AG09319 (cell line): ENCODE measurements at regions not wholly inside any gene's neighbourhood (a gene's known extent, or its start where the extent isn't known, plus 50 kb on each side); places are given as distances from the start of the nearest gene placed in this dataset.
"Not testable (repeated sequence)": the region's sequence is repeated elsewhere in the genome, so short reads cannot be mapped to it uniquely, and the experiment has no call there.

Source experiments
- DNase-seq: peaks from one replicate; pipeline ENCODE4 v3.0.0-alpha.2; 2010; ENCODE audit warnings: low read depth; ENCODE audit errors: extremely low read depth
- CTCF ChIP-seq: IDR thresholded peaks from 2 replicates; pipeline ENCODE4 v1.5.1; 2011; ENCODE audit warnings: low read depth, mild to moderate bottlenecking, inconsistent platforms, low read length, moderate library complexity

DNA sequence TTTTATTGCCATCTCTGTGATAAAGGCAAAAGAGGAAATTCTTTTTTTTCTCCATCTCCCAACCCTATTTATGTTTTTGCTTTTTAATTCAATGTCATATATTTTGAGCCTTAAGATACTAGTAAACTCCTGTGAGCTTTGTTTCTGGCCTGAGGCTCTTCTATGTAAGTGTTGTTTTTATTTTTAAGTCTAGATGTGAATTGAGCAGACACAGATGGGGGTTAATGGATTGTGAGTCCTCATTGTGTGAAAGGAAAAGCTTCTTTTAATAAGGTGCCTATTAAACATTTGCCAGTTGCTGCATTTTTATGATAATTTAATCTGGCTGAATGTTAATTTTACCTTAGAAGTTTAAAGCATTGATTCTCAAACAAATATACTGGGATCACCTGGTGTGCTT lies 2337.9 kb upstream of the RAG2 start:
- no peak for TF ChIP-seq CTCF
- no peak for DNase-seq

GRCh38 chr11:38927993-38928392 lies 2330.0 kb upstream of the RAG2 start:
- TF ChIP-seq CTCF: no peak
- no peak for DNase-seq

GRCh38 chr11:38924644-38925043 lies 2326.6 kb upstream of the RAG2 start:
- no peak for DNase-seq
- no peak for TF ChIP-seq CTCF

GRCh38 chr11:38900211-38900610 lies 2302.2 kb upstream of the RAG2 start:
- no peak for DNase-seq
- TF ChIP-seq CTCF: no peak

- DNase-seq: not testable (repeated sequence)
Measured at GRCh38 chr11:38894201-38894600, 2296.2 kb upstream of the RAG2 start.

DNA sequence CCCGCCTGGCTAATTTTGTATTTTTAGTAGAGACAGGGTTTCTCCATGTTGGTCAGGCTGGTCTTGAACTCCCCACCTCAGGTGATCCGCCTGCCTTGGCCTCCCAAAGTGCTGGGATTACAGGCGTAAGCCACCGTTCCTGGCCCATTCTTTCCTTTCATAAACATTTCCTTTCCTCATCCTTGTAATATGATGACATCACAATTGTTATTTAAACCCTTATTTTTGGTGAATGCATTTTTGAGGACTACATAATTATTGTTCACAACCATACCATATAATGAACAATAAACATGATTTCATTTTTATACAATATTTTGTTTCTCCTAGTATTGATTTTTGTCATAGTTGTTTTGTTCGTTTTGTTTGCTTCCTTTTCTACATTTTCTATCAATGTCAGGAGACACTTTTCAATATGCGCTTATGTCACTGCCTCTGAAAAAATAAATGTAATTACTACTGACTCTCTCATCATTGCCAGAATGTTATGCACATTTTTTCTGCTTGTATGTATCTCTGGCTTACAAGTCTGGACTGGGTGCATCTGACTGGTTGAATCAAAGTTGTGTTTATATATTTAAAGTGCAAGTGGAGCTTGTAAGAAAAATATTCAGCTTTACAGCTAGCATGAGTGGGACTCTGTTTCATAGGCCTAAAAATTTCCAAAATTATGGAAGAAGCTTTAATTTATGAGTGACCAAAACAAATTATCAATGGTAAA lies 2286.3 kb upstream of the RAG2 start:
- no peak for DNase-seq
- TF ChIP-seq CTCF: no peak

- no peak for TF ChIP-seq CTCF
- no peak for DNase-seq
Measured at GRCh38 chr11:38867338-38867737, 2269.3 kb upstream of the RAG2 start.

DNA sequence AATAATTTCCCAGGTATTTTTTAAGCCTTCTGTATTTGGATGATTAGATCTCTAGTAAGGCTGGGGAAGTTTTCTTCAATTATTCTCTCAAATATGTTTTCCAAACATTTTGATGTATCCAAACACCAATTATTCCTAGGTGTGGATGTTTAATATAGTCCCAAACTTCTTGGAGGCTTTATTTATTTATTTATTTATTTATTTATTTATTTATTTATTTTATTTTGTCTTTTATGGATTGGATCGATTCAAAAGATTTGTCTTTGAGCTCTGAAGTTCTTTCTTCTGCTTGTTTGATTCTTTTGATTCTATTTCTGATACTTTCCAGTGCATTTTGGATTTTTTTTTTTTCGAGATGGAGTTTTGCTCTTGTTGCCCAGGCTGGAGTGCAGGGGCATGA lies 2267.9 kb upstream of the RAG2 start:
- no peak for DNase-seq
- no peak for TF ChIP-seq CTCF
